ENCODE measurements at regions not wholly inside any gene's neighbourhood (a gene's known extent, or its start where the extent isn't known, plus 50 kb on each side); places are given as distances from the start of the nearest gene placed in this dataset.

DNA sequence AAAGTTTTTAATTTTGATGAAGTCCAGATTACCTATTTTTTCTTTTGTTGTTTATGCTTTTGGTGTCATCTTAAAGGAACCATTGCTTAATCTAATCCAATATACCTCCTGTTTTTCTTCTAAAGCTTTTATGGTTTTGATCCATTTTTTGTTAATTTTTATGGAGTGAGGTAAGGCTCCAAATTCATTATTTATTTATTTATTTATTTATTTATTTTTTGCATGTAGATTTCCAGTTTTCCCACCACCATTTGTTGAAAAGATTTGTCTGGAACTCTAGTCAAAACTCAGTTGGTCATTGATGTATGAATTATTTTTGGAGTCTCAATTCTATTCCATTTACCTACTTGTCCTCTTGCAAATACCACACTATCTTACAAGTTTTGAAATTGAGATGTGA, 99.4 kb upstream of the RBMS1 start:
- TF ChIP-seq, protein P1, sequence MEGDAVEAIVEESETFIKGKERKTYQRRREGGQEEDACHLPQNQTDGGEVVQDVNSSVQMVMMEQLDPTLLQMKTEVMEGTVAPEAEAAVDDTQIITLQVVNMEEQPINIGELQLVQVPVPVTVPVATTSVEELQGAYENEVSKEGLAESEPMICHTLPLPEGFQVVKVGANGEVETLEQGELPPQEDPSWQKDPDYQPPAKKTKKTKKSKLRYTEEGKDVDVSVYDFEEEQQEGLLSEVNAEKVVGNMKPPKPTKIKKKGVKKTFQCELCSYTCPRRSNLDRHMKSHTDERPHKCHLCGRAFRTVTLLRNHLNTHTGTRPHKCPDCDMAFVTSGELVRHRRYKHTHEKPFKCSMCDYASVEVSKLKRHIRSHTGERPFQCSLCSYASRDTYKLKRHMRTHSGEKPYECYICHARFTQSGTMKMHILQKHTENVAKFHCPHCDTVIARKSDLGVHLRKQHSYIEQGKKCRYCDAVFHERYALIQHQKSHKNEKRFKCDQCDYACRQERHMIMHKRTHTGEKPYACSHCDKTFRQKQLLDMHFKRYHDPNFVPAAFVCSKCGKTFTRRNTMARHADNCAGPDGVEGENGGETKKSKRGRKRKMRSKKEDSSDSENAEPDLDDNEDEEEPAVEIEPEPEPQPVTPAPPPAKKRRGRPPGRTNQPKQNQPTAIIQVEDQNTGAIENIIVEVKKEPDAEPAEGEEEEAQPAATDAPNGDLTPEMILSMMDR (IDR thresholded peaks at IDR 0.05) = no peak
- TF ChIP-seq POLR2A (IDR thresholded peaks at IDR 0.05) (no peak), POLR2AphosphoS5 (IDR thresholded peaks at IDR 0.05) (no peak)

Data from breast epithelium (tissue), 3 donors.